ENCODE measurements at regions not wholly inside any gene's neighbourhood (a gene's known extent, or its start where the extent isn't known, plus 50 kb on each side); places are given as distances from the start of the nearest gene placed in this dataset.

- intact Hi-C loops (cut with DNase I): no loop called here
- TF ChIP-seq CTCF (IDR thresholded peaks at IDR 0.05; ENCODE audit: borderline replicate concordance, extremely low read depth, insufficient read depth): no peak
- no peak for FAIRE-seq
- Histone ChIP-seq H3K4me3 (ENCODE audit: low read length in 3 of 3) (no peak overlapping the region), H3K36me3 (ENCODE audit: control insufficient read depth in 2 of 3, insufficient read depth in 3 of 3, low read length in 3 of 3) (no peaks in the 10 kb centered on the region), H3K4me1 (ENCODE audit: control insufficient read depth in 2 of 3, insufficient read depth in 2 of 3, low read depth in 1 of 3, low read length in 3 of 3) (no peaks in the 10 kb centered on the region), H3K9ac (ENCODE audit: low read length in 3 of 3) (no peak overlapping the region), H3K9me3 (ENCODE audit: control insufficient read depth in 2 of 3, insufficient read depth in 1 of 3, low read length in 3 of 3) (no peaks in the 10 kb centered on the region), H3K27me3 (ENCODE audit: control insufficient read depth, insufficient read depth, low read length) (no peaks in the 10 kb centered on the region), H3K27ac (ENCODE audit: low read depth in 2 of 2, low read length in 2 of 2) (no peak overlapping the region)
- no peak for DNase-seq
Measured at GRCh38 chr18:28571929-28572328, 395.0 kb upstream of the CDH2 start.

GRCh38 chr18:28560331-28560730 lies 383.4 kb upstream of the CDH2 start:
- Histone ChIP-seq H3K4me1 (ENCODE audit: control insufficient read depth in 2 of 3, insufficient read depth in 2 of 3, low read depth in 1 of 3, low read length in 3 of 3) (no peaks in the 10 kb centered on the region), H3K27me3 (ENCODE audit: control insufficient read depth, insufficient read depth, low read length) (no peaks in the 10 kb centered on the region), H3K9ac (ENCODE audit: low read length in 3 of 3) (no peak overlapping the region), H3K36me3 (ENCODE audit: control insufficient read depth in 2 of 3, insufficient read depth in 3 of 3, low read length in 3 of 3) (no peaks in the 10 kb centered on the region), H3K27ac (ENCODE audit: low read depth in 2 of 2, low read length in 2 of 2) (no peak overlapping the region), H3K4me3 (ENCODE audit: low read length in 3 of 3) (no peak overlapping the region), H3K9me3 (ENCODE audit: control insufficient read depth in 2 of 3, insufficient read depth in 1 of 3, low read length in 3 of 3) (no peaks in the 10 kb centered on the region)
- FAIRE-seq: no peak
- DNase-seq: no peak
- no peak for TF ChIP-seq CTCF (IDR thresholded peaks at IDR 0.05; ENCODE audit: borderline replicate concordance, extremely low read depth, insufficient read depth)
- intact Hi-C loops (cut with DNase I): no loop called here

- no peak for TF ChIP-seq CTCF (IDR thresholded peaks at IDR 0.05; ENCODE audit: borderline replicate concordance, extremely low read depth, insufficient read depth)
- H3K4me3 ChIP-seq (ENCODE audit: low read length in 3 of 3): no peak overlapping the region
- FAIRE-seq (no peak), DNase-seq (no peak)
- H3K27ac ChIP-seq (ENCODE audit: low read depth in 2 of 2, low read length in 2 of 2): no peak overlapping the region
- H3K9me3 ChIP-seq (ENCODE audit: control insufficient read depth in 2 of 3, insufficient read depth in 1 of 3, low read length in 3 of 3): no peaks in the 10 kb centered on the region
- no peaks in the 10 kb centered on the region for H3K36me3 ChIP-seq (ENCODE audit: control insufficient read depth in 2 of 3, insufficient read depth in 3 of 3, low read length in 3 of 3)
- H3K4me1 ChIP-seq (ENCODE audit: control insufficient read depth in 2 of 3, insufficient read depth in 2 of 3, low read depth in 1 of 3, low read length in 3 of 3): no peaks in the 10 kb centered on the region
- intact Hi-C loops (cut with DNase I): no loop called here
- no peaks in the 10 kb centered on the region for H3K27me3 ChIP-seq (ENCODE audit: control insufficient read depth, insufficient read depth, low read length)
- no peak overlapping the region for H3K9ac ChIP-seq (ENCODE audit: low read length in 3 of 3)
Measured at GRCh38 chr18:28559511-28559910, 382.6 kb upstream of the CDH2 start.

DNA sequence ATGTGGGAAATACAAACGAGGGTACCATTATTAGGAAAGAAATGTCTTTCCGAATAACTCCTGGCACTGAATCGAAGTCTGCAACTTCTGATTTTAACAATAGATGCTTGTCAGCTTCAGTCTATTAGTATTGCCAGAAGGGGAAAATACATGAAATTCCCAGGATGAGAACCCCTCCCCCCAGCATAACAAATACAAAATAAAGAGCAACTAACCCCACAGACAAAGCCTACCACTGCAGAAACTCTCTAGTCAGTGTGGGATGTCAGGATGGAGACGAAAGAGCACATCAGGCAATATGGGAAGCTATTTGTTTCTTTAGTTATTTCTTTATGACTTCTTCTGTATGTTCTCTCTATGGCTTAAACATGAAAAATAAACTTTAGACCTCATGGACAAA lies 365.0 kb upstream of the CDH2 start:
- H3K9ac ChIP-seq (ENCODE audit: low read length in 3 of 3): no peak overlapping the region
- no peak for FAIRE-seq

More for the DNA sequence above, 365.0 kb upstream of the CDH2 start:
- H3K9me3 ChIP-seq (ENCODE audit: control insufficient read depth in 2 of 3, insufficient read depth in 1 of 3, low read length in 3 of 3): no peaks in the 10 kb centered on the region
- no peak for DNase-seq
- H3K27ac ChIP-seq (ENCODE audit: low read depth in 2 of 2, low read length in 2 of 2): no peak overlapping the region
- H3K36me3 ChIP-seq (ENCODE audit: control insufficient read depth in 2 of 3, insufficient read depth in 3 of 3, low read length in 3 of 3): no peaks in the 10 kb centered on the region
- no peak for TF ChIP-seq CTCF (IDR thresholded peaks at IDR 0.05; ENCODE audit: borderline replicate concordance, extremely low read depth, insufficient read depth)
- intact Hi-C loops (cut with DNase I): no loop called here
- no peak overlapping the region for H3K4me3 ChIP-seq (ENCODE audit: low read length in 3 of 3)
- no peaks in the 10 kb centered on the region for H3K4me1 ChIP-seq (ENCODE audit: control insufficient read depth in 2 of 3, insufficient read depth in 2 of 3, low read depth in 1 of 3, low read length in 3 of 3)
- no peaks in the 10 kb centered on the region for H3K27me3 ChIP-seq (ENCODE audit: control insufficient read depth, insufficient read depth, low read length)
